Panc1 (cell line): ENCODE measurements at regions not wholly inside any gene's neighbourhood (a gene's known extent, or its start where the extent isn't known, plus 50 kb on each side); places are given as distances from the start of the nearest gene placed in this dataset.

Experiments
- ATAC-seq: fragments of 200-7000 bp; cut with Tn5 transposase; 2 replicates; pipeline ENCODE4 v1.9.1; 2020; ENCODE audit warnings: mild to moderate bottlenecking, moderate library complexity
- BruUV-seq: library from RNA; stranded (reverse); fragments of 400-500 nt; replicated peaks from 2 replicates; lab custom pipeline; 2021; lab: Mats Ljungman, UMichigan
- CTCF ChIA-PET: fragments of 300-600 bp; sonication (Branson Sonifier 250); formaldehyde crosslinking; loops from one replicate; lab custom pipeline; 2022; ENCODE audit warnings: antibody characterized with exemption; lab: Charles Lee
- POLR2A ChIA-PET: fragments of 300-600 bp; sonication (Branson Sonifier 250); formaldehyde crosslinking; loops from one replicate; lab custom pipeline; 2022; ENCODE audit warnings: antibody characterized with exemption; lab: Charles Lee
- DNase-seq: peaks from one replicate; pipeline ENCODE4 v3.0.0-alpha.2; 2010; ENCODE audit warnings: low read depth, low spot score
- H3K27ac ChIP-seq: 2 replicates; pipeline ENCODE4 v1.5.1; 2011; ENCODE audit warnings: mild to moderate bottlenecking, low read length, inconsistent platforms
- H3K27me3 ChIP-seq: fragments of 200-500 bp; sonication (Bioruptor generic); 2 replicates; pipeline ENCODE4 v1.6.0; 2014; ENCODE audit warnings: low read length, inconsistent platforms; ENCODE audit not compliant: control insufficient read depth, insufficient read depth
- H3K36me3 ChIP-seq: fragments of 200-500 bp; sonication (Bioruptor generic); 2 replicates; pipeline ENCODE4 v1.5.1; 2014; ENCODE audit warnings: inconsistent platforms, mild to moderate bottlenecking, low read length, moderate library complexity; ENCODE audit not compliant: control insufficient read depth, insufficient read depth
- H3K4me1 ChIP-seq: 2 replicates; pipeline ENCODE4 v1.5.1; 2011; ENCODE audit warnings: inconsistent platforms, mild to moderate bottlenecking, low read length, moderate library complexity; ENCODE audit not compliant: control insufficient read depth, insufficient read depth
- H3K4me3 ChIP-seq, 2 experiments: 2 replicates each; pipeline ENCODE4 v1.5.1; 2011 to 2012; ENCODE audit warnings: low read depth in 2 of 2, low read length in 2 of 2, mild to moderate bottlenecking in 2 of 2, inconsistent platforms in 1 of 2, moderate library complexity in 1 of 2
- H3K9me3 ChIP-seq: fragments of 200-500 bp; sonication (Bioruptor generic); 2 replicates; pipeline ENCODE4 v1.5.1; 2014; ENCODE audit warnings: low read depth, mild to moderate bottlenecking, inconsistent platforms, low read length, moderate library complexity; ENCODE audit not compliant: control insufficient read depth, insufficient read depth
- CTCF ChIP-seq: fragments of 450-650 bp; IDR thresholded peaks from 2 replicates; pipeline ENCODE4 v1.5.1; 2017; ENCODE audit warnings: mild to moderate bottlenecking
- POLR2AphosphoS5 ChIP-seq: IDR thresholded peaks from 2 replicates; pipeline ENCODE4 v1.6.1; 2012; ENCODE audit warnings: mild to moderate bottlenecking, low read depth, low read length, moderate library complexity
- REST ChIP-seq, 2 experiments: IDR thresholded peaks; 2 replicates each; pipeline ENCODE4 v1.6.1; 2011 to 2012; ENCODE audit warnings: low read depth in 2 of 2, control low read depth in 1 of 2, low read length in 1 of 2, mild to moderate bottlenecking in 1 of 2, moderate library complexity in 1 of 2; ENCODE audit not compliant: insufficient read depth in 1 of 2
- SIN3A ChIP-seq: IDR thresholded peaks from 2 replicates; pipeline ENCODE4 v1.6.1; 2012; ENCODE audit warnings: low read depth, mild to moderate bottlenecking, low read length, moderate library complexity, borderline replicate concordance; ENCODE audit not compliant: insufficient read depth
- TCF7L2 ChIP-seq: IDR thresholded peaks from 2 replicates; pipeline ENCODE4 v1.6.1; 2011; ENCODE audit warnings: mild to moderate bottlenecking, low read depth, low read length, inconsistent platforms
- in situ Hi-C: cut with HindIII; loops from 2 replicates; pipeline ENCODE4 v1.10.0; 2016; ENCODE audit warnings: low sequenced_read_pairs, low pct_unique_long_range_greater_than_20kb
- intact Hi-C: fragments of 100-400 bp; cut with micrococcal nuclease; formaldehyde crosslinking; loops from one replicate; pipeline ENCODE4 v1.10.0; 2022; ENCODE audit not compliant: unreplicated experiment

GRCh38 chr1:30506291-30507015, 216.9 kb downstream of the MATN1 start:
- Histone ChIP-seq H3K27me3 (no peaks in the 10 kb centered on the region; the same call in 1 of the 2 replicates), H3K36me3 (no peaks in the 10 kb centered on the region), H3K4me1 (0 out of 2 replicates have a peak, but pooled peaks cover under 1% of the 10 kb centered on the region), H3K9me3 (no peaks in the 10 kb centered on the region), H3K4me3 (no peak overlapping the region), H3K27ac (no peak overlapping the region)
- ChIA-PET POLR2A (no interaction called here), CTCF (no interaction called here)
- no peak for TF ChIP-seq SIN3A
- TF ChIP-seq TCF7L2 = no peak
- TF ChIP-seq REST (IDR thresholded peaks at IDR 0.05; ENCODE audit: insufficient read depth in 1 of 2, low read depth in 2 of 2, low read length in 1 of 2) = no peak
- TF ChIP-seq CTCF = no peak
- intact Hi-C loops (no loop called here), in situ Hi-C loops (no loop called here)
- ATAC-seq = no peak
- no TSS peak for BruUV-seq
- DNase-seq = no peak

- CTCF ChIA-PET = no interaction called here
- Histone ChIP-seq H3K36me3 (no peaks in the 10 kb centered on the region), H3K4me1 (no peaks in the 10 kb centered on the region), H3K4me3 (no peak overlapping the region), H3K27ac (no peak overlapping the region), H3K9me3 (no peaks in the 10 kb centered on the region), H3K27me3 (no peaks in the 10 kb centered on the region; the same call in 1 of the 2 replicates)
- ATAC-seq (no peak), DNase-seq (no peak)
- in situ Hi-C loops = no loop called here
- no TSS peak for BruUV-seq
- intact Hi-C loops = no loop called here
- TF ChIP-seq REST (IDR thresholded peaks at IDR 0.05; ENCODE audit: insufficient read depth in 1 of 2, low read depth in 2 of 2, low read length in 1 of 2) = no peak
- TF ChIP-seq SIN3A = no peak
- TF ChIP-seq TCF7L2 = no peak
- no peak for TF ChIP-seq CTCF
- no peak for TF ChIP-seq POLR2AphosphoS5
- POLR2A ChIA-PET = no interaction called here
Measured at GRCh38 chr1:30505853-30506252, 217.5 kb downstream of the MATN1 start.
